Calu3 (cell line): ENCODE measurements at regions not wholly inside any gene's neighbourhood (a gene's known extent, or its start where the extent isn't known, plus 50 kb on each side); places are given as distances from the start of the nearest gene placed in this dataset.

Source experiments
- BruUV-seq: library from RNA; stranded (reverse); fragments of 400-500 nt; replicated peaks from 2 replicates; lab custom pipeline; 2021; lab: Mats Ljungman, UMichigan
- CTCF ChIA-PET: fragments of 300-600 bp; sonication (Branson Sonifier 250); formaldehyde crosslinking; loops from one replicate; lab custom pipeline; 2022; ENCODE audit warnings: antibody characterized with exemption; lab: Charles Lee
- DNase-seq: peaks from one replicate; pipeline ENCODE4 v3.0.0; 2022
- H3K27ac Mint-ChIP-seq: one replicate; pipeline ENCODE4 v1.8.0; 2022; ENCODE audit warnings: mixed read lengths; ENCODE audit not compliant: unreplicated experiment
- H3K27me3 Mint-ChIP-seq: one replicate; pipeline ENCODE4 v1.8.0; 2022; ENCODE audit warnings: mixed read lengths; ENCODE audit not compliant: unreplicated experiment
- H3K36me3 Mint-ChIP-seq: one replicate; pipeline ENCODE4 v1.8.0; 2022; ENCODE audit warnings: mild to moderate bottlenecking, moderate library complexity, mixed read lengths; ENCODE audit not compliant: insufficient read depth, unreplicated experiment
- H3K4me1 Mint-ChIP-seq: one replicate; pipeline ENCODE4 v1.8.0; 2022; ENCODE audit warnings: mild to moderate bottlenecking, low read depth, mixed read lengths; ENCODE audit not compliant: unreplicated experiment
- H3K4me3 Mint-ChIP-seq: one replicate; pipeline ENCODE4 v1.8.0; 2022; ENCODE audit warnings: mild to moderate bottlenecking, low read depth, moderate library complexity, mixed read lengths; ENCODE audit not compliant: unreplicated experiment
- H3K9me3 Mint-ChIP-seq: one replicate; pipeline ENCODE4 v1.8.0; 2022; ENCODE audit warnings: low read depth, mixed read lengths; ENCODE audit not compliant: unreplicated experiment
- intact Hi-C: fragments of 100-400 bp; cut with micrococcal nuclease; formaldehyde crosslinking; loops from one replicate; pipeline ENCODE4 v1.10.0; 2022; ENCODE audit not compliant: unreplicated experiment
- TF ChIP-seq, protein P1 (sequence below): fragments of 200-600 bp; IDR thresholded peaks from one replicate; pipeline ENCODE4 v1.8.0; 2022; ENCODE audit warnings: antibody characterized with exemption; ENCODE audit not compliant: unreplicated experiment

GRCh38 chr2:219912491-219912921, 285.1 kb downstream of the SLC4A3 start:
- CTCF ChIA-PET, result no interaction called here
- no peaks in the 10 kb centered on the region for H3K4me1 Mint-ChIP-seq
- H3K27ac Mint-ChIP-seq, result no peak overlapping the region
- TF ChIP-seq, protein P1, sequence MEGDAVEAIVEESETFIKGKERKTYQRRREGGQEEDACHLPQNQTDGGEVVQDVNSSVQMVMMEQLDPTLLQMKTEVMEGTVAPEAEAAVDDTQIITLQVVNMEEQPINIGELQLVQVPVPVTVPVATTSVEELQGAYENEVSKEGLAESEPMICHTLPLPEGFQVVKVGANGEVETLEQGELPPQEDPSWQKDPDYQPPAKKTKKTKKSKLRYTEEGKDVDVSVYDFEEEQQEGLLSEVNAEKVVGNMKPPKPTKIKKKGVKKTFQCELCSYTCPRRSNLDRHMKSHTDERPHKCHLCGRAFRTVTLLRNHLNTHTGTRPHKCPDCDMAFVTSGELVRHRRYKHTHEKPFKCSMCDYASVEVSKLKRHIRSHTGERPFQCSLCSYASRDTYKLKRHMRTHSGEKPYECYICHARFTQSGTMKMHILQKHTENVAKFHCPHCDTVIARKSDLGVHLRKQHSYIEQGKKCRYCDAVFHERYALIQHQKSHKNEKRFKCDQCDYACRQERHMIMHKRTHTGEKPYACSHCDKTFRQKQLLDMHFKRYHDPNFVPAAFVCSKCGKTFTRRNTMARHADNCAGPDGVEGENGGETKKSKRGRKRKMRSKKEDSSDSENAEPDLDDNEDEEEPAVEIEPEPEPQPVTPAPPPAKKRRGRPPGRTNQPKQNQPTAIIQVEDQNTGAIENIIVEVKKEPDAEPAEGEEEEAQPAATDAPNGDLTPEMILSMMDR, result no peak
- H3K9me3 Mint-ChIP-seq, result peaks cover 2% of the 10 kb centered on the region
- H3K36me3 Mint-ChIP-seq, result no peaks in the 10 kb centered on the region
- BruUV-seq, result no TSS peak
- intact Hi-C loops, result no loop called here
- H3K4me3 Mint-ChIP-seq, result no peak overlapping the region
- H3K27me3 Mint-ChIP-seq, result peaks cover 9% of the 10 kb centered on the region
- DNase-seq, result no peak

DNA sequence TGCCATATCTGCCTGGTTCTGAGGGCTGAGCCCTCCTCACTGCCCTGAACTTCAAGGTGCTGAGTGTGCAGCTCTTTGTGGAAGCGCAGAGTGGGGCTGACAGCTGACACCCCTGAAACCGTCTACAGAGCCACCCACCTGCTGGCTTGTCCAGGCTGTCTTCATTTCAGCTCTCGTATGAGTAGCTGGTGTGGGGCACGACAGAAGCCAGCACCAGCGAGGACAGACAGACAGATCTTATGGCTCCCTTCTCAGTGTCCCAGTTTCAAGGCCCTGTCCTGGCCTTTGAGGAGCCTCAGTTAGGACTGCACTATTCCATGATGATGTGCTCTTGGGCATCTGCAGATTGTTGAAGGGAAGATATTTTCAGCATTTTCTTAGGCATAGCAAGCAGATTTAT, 287.1 kb downstream of the SLC4A3 start:
- intact Hi-C loops, result no loop called here
- DNase-seq, result no peak
- no TSS peak for BruUV-seq
- TF ChIP-seq, protein P1, result no peak
- Mint-ChIP-seq H3K36me3 (no peaks in the 10 kb centered on the region), H3K27ac (no peak overlapping the region), H3K4me1 (no peaks in the 10 kb centered on the region), H3K27me3 (peaks cover 9% of the 10 kb centered on the region), H3K4me3 (no peak overlapping the region), H3K9me3 (no peaks in the 10 kb centered on the region)
- CTCF ChIA-PET, result interaction anchor here (0.5 to 1.3 kb wide), 2 partner anchors 11 to 43 kb away, joined by 3 read pairs; no protein-coding TSS in a partner anchor

DNA sequence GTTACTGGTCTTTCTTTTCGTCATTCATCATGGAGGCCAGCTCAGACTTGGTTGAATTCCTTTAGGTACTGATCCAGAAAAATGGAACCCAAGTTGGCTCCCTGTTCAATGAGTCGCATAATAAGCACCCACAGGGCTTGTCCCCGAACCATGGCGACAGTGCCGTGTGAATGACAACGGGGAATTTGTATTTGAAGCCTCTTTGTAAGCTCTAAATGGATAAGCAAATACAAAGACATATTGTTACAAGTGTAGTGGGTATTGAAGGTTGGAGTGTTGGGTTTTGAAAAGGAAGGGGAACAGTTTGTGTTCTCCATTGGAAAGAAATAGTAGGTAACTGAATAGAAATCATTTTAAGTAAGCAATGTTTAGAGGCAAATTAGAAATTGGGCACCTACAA, 288.9 kb downstream of the SLC4A3 start:
- CTCF ChIA-PET, result no interaction called here
- intact Hi-C loops, result no loop called here
- Mint-ChIP-seq H3K4me1 (no peaks in the 10 kb centered on the region), H3K9me3 (no peaks in the 10 kb centered on the region), H3K27ac (no peak overlapping the region), H3K4me3 (no peak overlapping the region), H3K36me3 (no peaks in the 10 kb centered on the region), H3K27me3 (peaks cover 9% of the 10 kb centered on the region)
- BruUV-seq, result no TSS peak
- TF ChIP-seq, protein P1, result no peak
- no peak for DNase-seq

- no TSS peak for BruUV-seq
- no peaks in the 10 kb centered on the region for H3K36me3 Mint-ChIP-seq
- no peaks in the 10 kb centered on the region for H3K9me3 Mint-ChIP-seq
- no peak overlapping the region for H3K27ac Mint-ChIP-seq
- CTCF ChIA-PET, result no interaction called here
- no peaks in the 10 kb centered on the region for H3K4me1 Mint-ChIP-seq
- TF ChIP-seq, protein P1, result no peak
- intact Hi-C loops, result no loop called here
- peaks cover 9% of the 10 kb centered on the region for H3K27me3 Mint-ChIP-seq
- H3K4me3 Mint-ChIP-seq, result no peak overlapping the region
- no peak for DNase-seq
These were observed 289.5 kb downstream of the SLC4A3 start for GRCh38 chr2:219916726-219917440.
